GM12891 (cell line): ENCODE measurements at regions not wholly inside any gene's neighbourhood (a gene's known extent, or its start where the extent isn't known, plus 50 kb on each side); places are given as distances from the start of the nearest gene placed in this dataset.

Experiments used
- DNase-seq: peaks from one replicate; pipeline ENCODE4 v3.0.0; 2011; ENCODE audit warnings: low spot score; ENCODE audit not compliant: insufficient read length
- FAIRE-seq: peaks from 2 replicates; lab custom pipeline; 2011; peaks lifted over from hg19 to GRCh38; lab: Jason Lieb, UNC
- PAX5 ChIP-seq: IDR thresholded peaks from 2 replicates; pipeline ENCODE4 v1.6.1; 2011; ENCODE audit warnings: low read length, moderate library complexity, mild to moderate bottlenecking; ENCODE audit not compliant: insufficient read depth, severe bottlenecking
- POLR2A ChIP-seq: IDR thresholded peaks from 2 replicates; pipeline ENCODE4 v1.6.1; 2011; ENCODE audit warnings: low read depth, low read length, control low read depth
- POLR2AphosphoS5 ChIP-seq: IDR thresholded peaks from 2 replicates; pipeline ENCODE4 v1.6.1; 2011; ENCODE audit warnings: low read depth, low read length, control low read depth
- POU2F2 ChIP-seq: IDR thresholded peaks from 2 replicates; pipeline ENCODE4 v1.6.1; 2011; ENCODE audit warnings: low read depth, mild to moderate bottlenecking, control low read depth, low read length, moderate library complexity
- SPI1 ChIP-seq: IDR thresholded peaks from 2 replicates; pipeline ENCODE4 v1.6.1; 2011; ENCODE audit warnings: low read depth, low read length, control low read depth
- TAF1 ChIP-seq: IDR thresholded peaks from 2 replicates; pipeline ENCODE4 v1.6.1; 2011; ENCODE audit warnings: low read depth, low read length, control low read depth

DNA sequence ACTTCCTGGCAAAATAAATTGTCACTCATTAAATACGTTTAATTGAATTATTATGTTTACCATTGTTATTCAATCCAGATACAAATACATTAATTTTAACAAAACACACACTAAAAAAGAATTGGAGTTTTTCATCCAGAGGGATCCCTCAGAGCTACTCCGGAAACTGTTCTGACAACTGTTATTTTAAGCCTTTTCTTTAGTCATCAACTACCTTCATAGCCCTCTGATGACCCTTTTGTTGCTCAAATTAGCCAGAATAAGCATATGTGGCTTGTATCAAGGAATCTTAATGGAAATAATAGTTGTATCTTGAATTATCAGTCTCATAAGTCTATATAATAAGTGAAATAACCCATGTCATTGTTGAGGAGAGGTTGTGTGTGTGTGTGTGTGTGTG is 405.4 kb upstream of the FAT3 start:
- no peak for FAIRE-seq
- DNase-seq = no peak
- TF ChIP-seq SPI1 = no peak

DNA sequence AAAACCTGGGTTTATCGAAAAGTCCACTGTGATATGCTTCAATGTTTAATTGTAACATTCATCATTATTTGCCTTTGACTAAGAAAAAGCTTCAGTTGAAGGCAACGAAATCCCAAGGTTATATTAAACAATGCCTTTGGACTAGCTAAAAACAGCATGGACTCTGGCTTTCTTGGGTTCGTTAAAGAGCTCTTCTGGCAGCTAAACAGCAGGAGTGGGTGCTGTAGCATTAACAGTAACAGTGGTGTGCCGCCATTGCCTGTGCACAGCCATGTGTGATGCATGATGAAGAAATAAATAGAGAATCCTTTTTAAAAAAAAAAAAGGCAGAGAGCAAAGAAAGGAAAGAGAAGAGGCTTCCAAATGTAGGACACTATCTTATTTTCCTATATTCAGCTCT is 406.6 kb upstream of the FAT3 start:
- no peak for TF ChIP-seq SPI1
- TF ChIP-seq TAF1 = no peak
- TF ChIP-seq POLR2AphosphoS5 = no peak
- no peak for TF ChIP-seq POLR2A
- no peak for TF ChIP-seq POU2F2
- no peak for TF ChIP-seq PAX5
- FAIRE-seq (no peak), DNase-seq (no peak)

DNA sequence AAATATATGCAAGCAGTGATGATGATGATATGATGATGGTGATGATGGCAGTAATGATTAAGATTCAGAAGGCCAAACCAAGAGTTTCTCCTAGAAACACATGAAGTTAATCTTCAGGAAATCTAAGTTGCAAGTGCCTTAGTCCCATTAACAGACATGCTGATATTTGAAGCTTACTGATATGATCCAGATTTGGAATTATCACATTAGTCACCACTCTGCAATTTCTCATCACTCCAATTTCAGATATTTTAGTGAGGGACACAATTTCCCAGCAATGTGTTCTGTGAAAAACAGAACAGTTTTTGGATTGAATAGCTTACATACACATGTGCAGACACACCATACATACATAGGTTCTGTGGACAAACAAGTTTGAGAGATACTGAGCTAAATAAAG is 411.4 kb upstream of the FAT3 start:
- DNase-seq (no peak), FAIRE-seq (no peak)
- TF ChIP-seq TAF1 (no peak), SPI1 (no peak), PAX5 (no peak), POU2F2 (no peak), POLR2AphosphoS5 (no peak), POLR2A (no peak)

DNA sequence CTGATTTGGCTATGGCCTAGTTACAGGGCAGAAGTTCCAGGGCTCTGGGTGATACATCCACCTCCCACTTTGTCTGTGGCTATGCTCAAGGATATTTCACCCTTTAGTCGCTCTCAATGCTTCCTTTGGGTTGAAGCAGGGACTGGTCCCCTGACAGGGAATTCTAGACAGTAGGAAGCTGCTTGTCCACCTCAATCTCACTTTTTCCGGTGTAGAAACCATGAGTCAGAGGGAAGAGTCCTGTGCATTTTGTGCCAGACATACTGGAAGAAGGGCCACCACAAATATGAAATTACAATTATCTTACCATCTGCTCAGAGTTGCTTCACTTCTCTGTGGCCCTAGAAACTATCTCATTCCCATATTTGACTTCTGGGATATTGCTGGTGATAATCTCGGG is 413.7 kb upstream of the FAT3 start:
- TF ChIP-seq POU2F2 (no peak), POLR2A (no peak), POLR2AphosphoS5 (no peak), SPI1 (no peak), PAX5 (no peak), TAF1 (no peak)
- FAIRE-seq = no peak
- DNase-seq = no peak

DNA sequence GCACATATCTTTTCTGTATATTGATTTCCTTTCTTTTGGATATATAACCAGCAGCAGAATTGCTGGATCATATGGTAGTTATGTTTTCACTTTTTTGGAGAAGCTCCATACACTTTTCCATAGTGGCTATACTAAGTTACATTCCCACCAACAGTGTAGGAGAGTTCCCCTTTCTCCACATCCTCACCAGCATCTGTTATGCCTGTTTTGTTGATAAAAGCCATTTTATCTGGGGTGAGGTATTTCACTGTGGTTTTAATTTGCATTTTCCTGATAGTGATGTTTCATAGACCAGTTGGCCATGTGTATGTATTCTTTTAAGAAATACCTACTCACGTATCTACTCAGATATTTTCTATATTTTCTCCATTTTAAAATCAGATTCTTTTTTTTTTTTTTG is 419.3 kb upstream of the FAT3 start:
- FAIRE-seq (no peak), DNase-seq (no peak)
- TF ChIP-seq POU2F2 (no peak), POLR2A (no peak), TAF1 (no peak)

DNA sequence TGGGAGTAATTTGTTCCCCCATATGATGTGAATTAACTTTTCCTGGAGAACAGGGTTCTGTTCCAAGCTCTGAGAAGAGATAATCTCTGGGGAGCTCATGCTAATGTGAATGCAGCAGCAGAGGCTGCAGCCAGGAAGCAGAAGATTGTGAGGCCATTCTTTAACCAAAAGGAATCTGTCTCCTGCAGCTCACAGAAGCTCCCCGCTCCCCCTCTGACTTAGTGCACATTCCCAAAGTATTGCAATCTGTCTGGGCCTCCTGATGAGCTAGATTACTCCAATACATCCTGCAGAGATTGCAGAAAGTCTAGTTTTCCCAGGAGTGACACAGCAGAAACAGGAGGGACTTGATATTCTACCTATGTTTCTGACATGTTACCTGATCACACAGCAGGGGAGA is 420.6 kb upstream of the FAT3 start:
- TF ChIP-seq POLR2AphosphoS5 = no peak
- no peak for TF ChIP-seq PAX5
- TF ChIP-seq POLR2A = no peak
- no peak for TF ChIP-seq POU2F2
- TF ChIP-seq TAF1 = no peak
- no peak for TF ChIP-seq SPI1
- no peak for FAIRE-seq
- DNase-seq = no peak

DNA sequence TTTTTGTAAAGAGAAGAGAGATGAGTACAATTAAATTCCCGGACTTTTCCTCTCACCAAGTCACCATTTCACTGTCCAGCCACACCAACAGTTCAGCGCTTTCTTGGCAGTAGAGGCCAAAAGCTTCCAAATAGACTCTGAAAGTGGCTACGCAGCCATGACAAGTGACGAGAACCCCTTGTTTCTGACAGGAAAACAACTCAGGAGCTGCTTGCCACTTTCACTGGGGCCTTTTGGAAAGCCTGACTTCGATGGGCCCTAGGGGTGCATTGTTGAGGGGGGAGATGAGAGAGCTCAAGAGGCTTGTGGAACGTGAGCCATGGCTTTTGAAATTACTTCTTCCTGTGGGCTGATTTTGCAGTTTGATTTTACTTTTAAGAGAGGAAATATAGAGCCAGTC is 422.1 kb upstream of the FAT3 start:
- FAIRE-seq = no peak

DNA sequence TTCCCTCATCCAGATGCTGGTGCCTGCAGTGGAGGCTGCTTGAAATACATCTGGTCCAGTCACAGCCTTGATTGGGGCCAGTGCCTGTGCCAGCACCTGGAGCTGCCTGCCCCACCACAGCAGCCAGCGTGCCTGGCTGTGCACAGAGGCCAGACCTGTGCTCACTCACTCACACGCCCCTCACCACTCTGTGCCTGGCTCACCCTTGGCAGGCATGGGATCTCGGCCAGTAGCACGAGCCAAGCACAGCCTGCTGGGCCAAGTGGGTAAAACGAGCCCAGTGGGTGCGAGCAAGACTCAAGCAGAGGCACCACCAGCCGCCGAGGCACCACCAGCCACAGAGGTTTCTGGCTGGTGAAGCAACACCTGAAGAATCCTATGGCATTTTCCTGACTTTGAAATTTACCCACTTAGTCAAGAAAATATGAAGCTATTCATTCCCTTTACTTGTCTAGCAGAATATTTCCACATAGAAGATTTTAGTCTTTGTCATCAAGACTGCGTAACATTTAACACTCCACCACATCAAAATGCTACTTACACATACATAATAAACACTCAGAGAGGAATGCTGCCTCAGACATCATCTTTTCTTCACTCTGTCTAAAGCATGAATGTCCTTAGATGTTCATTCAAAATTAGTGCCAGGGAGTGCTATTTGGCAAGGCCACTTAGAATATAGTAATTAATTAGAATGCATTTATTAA is 424.3 kb upstream of the FAT3 start:
- no peak for TF ChIP-seq POU2F2
- TF ChIP-seq POLR2A = no peak
- no peak for TF ChIP-seq POLR2AphosphoS5
- no peak for TF ChIP-seq PAX5
- no peak for TF ChIP-seq SPI1
- TF ChIP-seq TAF1 = no peak
- FAIRE-seq (no peak), DNase-seq (no peak)

More for the DNA sequence above, 422.1 kb upstream of the FAT3 start:
- no peak for DNase-seq
- TF ChIP-seq SPI1 = no peak
- TF ChIP-seq POLR2AphosphoS5 = no peak
- TF ChIP-seq PAX5 = no peak
- no peak for TF ChIP-seq POLR2A
- no peak for TF ChIP-seq TAF1
- TF ChIP-seq POU2F2 = no peak

DNA sequence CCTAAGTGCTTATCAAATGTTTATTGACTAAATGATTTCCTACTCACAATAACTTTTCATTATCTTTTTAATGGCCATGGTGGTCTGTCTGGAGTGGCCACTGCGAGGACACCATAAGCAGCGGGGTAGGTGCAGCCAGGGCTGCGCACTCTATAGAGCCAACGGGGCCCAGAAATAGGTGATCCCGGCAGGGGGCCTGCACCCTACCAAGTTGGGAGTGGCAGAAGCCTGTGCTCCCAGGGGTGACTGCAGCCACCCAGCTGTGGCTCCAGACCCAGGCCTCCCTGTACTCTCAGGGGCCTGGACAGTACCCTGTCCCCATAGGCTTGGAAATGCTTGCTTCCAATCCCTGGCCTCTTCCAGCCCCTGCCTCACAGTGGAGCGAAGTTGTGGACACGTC is 426.4 kb upstream of the FAT3 start:
- no peak for FAIRE-seq
- TF ChIP-seq POLR2A (no peak), TAF1 (no peak), POLR2AphosphoS5 (no peak), SPI1 (no peak)

DNA sequence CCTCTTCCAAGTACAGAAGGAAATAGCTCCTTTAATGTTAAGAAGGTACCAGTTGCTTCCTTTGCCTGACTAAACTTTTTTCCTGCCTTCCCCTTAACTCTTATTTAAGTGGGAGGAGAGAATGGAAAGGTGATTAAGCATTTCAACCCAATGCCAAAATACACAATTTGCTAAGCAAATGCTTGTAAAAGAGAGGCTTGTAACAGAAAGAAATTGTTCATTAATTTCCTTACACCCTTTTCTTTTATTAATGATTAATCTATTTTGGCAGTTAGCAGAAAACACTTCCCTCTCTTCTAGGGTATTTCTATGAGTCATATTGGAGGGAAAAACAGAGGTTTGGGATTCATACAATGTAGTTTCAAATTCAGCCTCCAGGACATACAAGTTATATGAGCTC is 427.6 kb upstream of the FAT3 start:
- TF ChIP-seq TAF1 (no peak), POLR2A (no peak), PAX5 (no peak), SPI1 (no peak), POLR2AphosphoS5 (no peak), POU2F2 (no peak)
- DNase-seq = no peak
- no peak for FAIRE-seq

More for the DNA sequence above, 426.4 kb upstream of the FAT3 start:
- DNase-seq = no peak
